Mucosa of rectum (tissue), 2 donors: ENCODE measurements at regions not wholly inside any gene's neighbourhood (a gene's known extent, or its start where the extent isn't known, plus 50 kb on each side); places are given as distances from the start of the nearest gene placed in this dataset.
"Not testable (repeated sequence)": the region's sequence is repeated elsewhere in the genome, so short reads cannot be mapped to it uniquely, and the experiment has no call there.

ENCODE experiments used
- H3K27ac ChIP-seq, 2 donors: one replicate each; pipeline ENCODE4 v1.7.0; 2013; ENCODE audit warnings: inconsistent platforms in 2 of 2, low read depth in 2 of 2, low read length in 2 of 2
- H3K27me3 ChIP-seq, 2 donors: one replicate each; pipeline ENCODE4 v1.7.0; 2013; ENCODE audit warnings: low read length in 2 of 2; ENCODE audit not compliant: control insufficient read depth in 2 of 2, insufficient read depth in 2 of 2
- H3K36me3 ChIP-seq, 2 donors: one replicate each; pipeline ENCODE4 v1.7.0; 2013; ENCODE audit warnings: low read length in 2 of 2; ENCODE audit not compliant: control insufficient read depth in 2 of 2, insufficient read depth in 2 of 2
- H3K4me1 ChIP-seq, 2 donors: one replicate each; pipeline ENCODE4 v1.7.0; 2013; ENCODE audit warnings: low read length in 2 of 2, mild to moderate bottlenecking in 1 of 2; ENCODE audit not compliant: control insufficient read depth in 2 of 2, insufficient read depth in 2 of 2
- H3K4me3 ChIP-seq, 2 donors: one replicate each; pipeline ENCODE4 v1.7.0; 2013; ENCODE audit warnings: low read length in 2 of 2
- H3K9ac ChIP-seq, 2 donors: one replicate each; pipeline ENCODE4 v1.7.0; 2013; ENCODE audit warnings: low read length in 2 of 2, low read depth in 1 of 2, mild to moderate bottlenecking in 1 of 2
- H3K9me3 ChIP-seq, 2 donors: one replicate each; pipeline ENCODE4 v1.7.0; 2013; ENCODE audit warnings: low read length in 2 of 2; ENCODE audit not compliant: control insufficient read depth in 2 of 2
- donor health status: healthy.
- donor health status: Normal muscosa, but diverticular disease.

GRCh38 chr7:68858497-68858896 is 739.8 kb upstream of the AUTS2 start:
- Histone ChIP-seq H3K9me3 (peaks cover 3 to 9% of the 10 kb centered on the region in 2 donors), H3K36me3 (no peaks in the 10 kb centered on the region), H3K9ac (no peak overlapping the region), H3K4me1 (no peaks in the 10 kb centered on the region), H3K4me3 (no peak overlapping the region), H3K27me3 (no peaks in the 10 kb centered on the region), H3K27ac (no peak overlapping the region)

DNA sequence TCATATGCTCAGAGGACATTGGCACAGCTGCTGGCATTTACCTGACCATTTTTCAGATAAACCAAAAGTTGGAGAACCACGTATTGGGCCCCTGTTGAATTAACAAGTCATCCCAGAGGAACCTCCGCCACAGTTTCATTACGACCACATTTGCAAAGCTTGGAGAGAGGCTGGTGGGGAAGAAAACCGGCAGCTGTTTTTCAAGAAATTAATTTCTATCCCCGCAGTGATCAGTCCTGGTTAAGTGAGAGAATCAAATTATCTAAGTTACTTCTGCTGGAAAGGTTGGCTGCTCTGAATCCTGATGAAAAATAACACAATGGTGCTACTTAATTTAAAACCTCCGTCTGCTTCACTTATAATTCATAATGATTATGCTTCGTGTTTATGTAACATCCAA is 737.1 kb upstream of the AUTS2 start:
- Histone ChIP-seq H3K4me3 (no peak overlapping the region), H3K27me3 (no peaks in the 10 kb centered on the region), H3K36me3 (no peaks in the 10 kb centered on the region), H3K9ac (no peak overlapping the region), H3K27ac (no peak overlapping the region), H3K4me1 (no peaks in the 10 kb centered on the region), H3K9me3 (peaks cover 0 to 2% of the 10 kb centered on the region in 2 donors)

DNA sequence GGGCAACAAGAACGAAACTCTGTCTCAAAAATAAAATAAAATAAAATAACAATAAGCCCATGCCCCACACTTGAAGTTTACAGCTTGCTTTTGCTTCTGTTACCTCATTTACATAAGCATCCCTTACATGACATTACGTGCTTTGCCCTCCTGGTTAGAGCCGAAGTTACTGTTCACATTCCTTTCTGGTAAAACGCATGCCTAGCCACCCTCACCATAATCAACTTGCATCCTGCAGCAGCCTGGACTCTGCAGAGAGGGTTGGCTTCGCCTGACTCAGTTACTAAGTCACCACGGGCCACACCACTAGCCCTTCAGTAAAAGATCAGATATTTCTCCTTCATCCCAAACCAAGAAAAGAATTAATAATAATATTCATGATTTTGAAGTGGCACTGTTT is 736.0 kb upstream of the AUTS2 start:
- no peak overlapping the region for H3K9ac ChIP-seq
- H3K27ac ChIP-seq: no peak overlapping the region
- H3K9me3 ChIP-seq: no peaks in the 10 kb centered on the region
- no peaks in the 10 kb centered on the region for H3K27me3 ChIP-seq
- H3K4me3 ChIP-seq: no peak overlapping the region
- H3K4me1 ChIP-seq: no peaks in the 10 kb centered on the region
- no peaks in the 10 kb centered on the region for H3K36me3 ChIP-seq

DNA sequence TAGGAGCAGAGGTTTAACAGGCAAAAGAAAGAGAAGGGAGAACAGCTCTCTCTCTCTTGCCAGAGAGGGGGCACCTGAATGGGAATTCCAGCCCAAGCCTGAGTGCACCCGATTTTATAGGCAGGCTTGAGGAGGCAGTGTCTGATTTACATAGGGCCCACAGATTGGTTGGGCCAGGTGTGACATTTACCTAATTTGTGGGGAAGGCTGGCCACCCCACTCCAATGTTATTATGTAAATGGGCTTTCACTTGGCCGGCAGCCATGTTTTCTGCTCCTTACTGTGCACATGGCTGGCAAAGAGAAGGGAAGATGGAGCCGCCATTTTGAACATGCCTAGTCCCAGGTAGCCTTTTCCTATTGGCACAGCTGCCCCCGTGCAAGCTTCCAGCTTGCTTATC is 735.5 kb upstream of the AUTS2 start:
- Histone ChIP-seq H3K4me3 (no peak overlapping the region), H3K36me3 (no peaks in the 10 kb centered on the region), H3K9ac (no peak overlapping the region), H3K9me3 (no peaks in the 10 kb centered on the region), H3K27ac (no peak overlapping the region), H3K4me1 (no peaks in the 10 kb centered on the region), H3K27me3 (no peaks in the 10 kb centered on the region)

DNA sequence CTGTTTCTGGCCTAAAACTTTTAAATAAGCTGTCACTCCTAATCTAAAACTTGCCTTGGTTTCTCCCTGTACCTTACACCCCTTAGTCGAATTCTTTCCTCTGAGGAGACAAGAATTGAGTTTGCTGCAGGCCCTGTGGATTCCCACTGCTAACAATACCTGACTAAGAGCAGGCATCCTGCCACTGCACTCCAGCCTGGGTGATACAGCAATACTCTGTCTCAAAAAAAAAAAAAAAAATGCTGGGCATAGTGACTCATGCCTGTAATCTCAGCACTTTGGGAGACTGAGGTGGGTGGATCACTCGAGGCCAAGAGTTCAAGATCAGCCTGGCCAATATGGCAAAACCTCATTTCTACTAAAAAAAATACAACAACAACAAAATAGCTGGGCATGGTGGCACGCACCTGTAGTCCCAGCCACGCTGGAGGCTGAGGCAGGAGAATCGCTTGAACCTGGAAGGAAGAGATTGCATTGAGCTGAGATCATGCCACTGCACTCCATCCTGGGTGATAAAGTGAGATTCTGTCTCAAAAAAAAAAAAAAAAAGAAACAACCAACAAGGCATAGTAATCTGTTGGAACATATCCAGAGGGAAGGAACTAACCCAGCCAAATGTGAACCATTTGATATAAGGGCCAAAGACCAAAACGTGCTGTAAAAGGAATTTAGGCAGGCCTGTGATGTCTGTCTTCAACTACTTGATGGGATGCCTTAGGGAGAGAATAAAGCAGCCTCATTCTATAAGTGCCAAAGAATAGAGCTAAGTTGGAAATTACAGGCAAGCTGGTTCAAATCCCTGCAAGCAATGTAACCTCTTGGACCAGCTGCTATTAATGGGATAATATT is 732.7 kb upstream of the AUTS2 start:
- Histone ChIP-seq H3K27me3 (no peaks in the 10 kb centered on the region), H3K4me3 (no peak overlapping the region), H3K4me1 (no peaks in the 10 kb centered on the region), H3K9me3 (no peaks in the 10 kb centered on the region), H3K27ac (no peak overlapping the region), H3K36me3 (no peaks in the 10 kb centered on the region), H3K9ac (no peak overlapping the region)

DNA sequence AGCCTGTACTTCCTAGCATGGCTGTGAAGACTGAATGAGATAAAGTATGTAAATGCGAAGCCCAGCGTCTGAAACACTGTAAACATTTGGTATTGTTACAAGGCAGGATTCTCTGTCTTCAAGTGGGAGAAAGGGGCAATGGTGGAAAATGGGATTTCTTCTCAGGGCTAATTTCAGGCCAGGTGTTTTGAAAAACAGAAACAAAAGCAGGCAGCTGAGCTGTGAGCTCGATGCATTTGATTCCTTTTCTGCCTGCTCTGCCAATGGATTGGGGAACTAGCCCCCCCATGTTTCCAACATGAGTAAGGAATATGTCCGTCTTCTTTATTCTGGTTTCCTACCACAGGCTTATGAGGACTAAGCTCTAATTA is 732.1 kb upstream of the AUTS2 start:
- Histone ChIP-seq H3K4me1 (no peaks in the 10 kb centered on the region), H3K27me3 (no peaks in the 10 kb centered on the region), H3K36me3 (no peaks in the 10 kb centered on the region), H3K27ac (no peak overlapping the region), H3K9ac (no peak overlapping the region), H3K9me3 (no peaks in the 10 kb centered on the region), H3K4me3 (no peak overlapping the region)

GRCh38 chr7:68866721-68867120 is 731.6 kb upstream of the AUTS2 start:
- H3K4me1 ChIP-seq, H3K27ac ChIP-seq, H3K36me3 ChIP-seq, H3K4me3 ChIP-seq, H3K9ac ChIP-seq, H3K27me3 ChIP-seq, H3K9me3 ChIP-seq: not testable (repeated sequence)

DNA sequence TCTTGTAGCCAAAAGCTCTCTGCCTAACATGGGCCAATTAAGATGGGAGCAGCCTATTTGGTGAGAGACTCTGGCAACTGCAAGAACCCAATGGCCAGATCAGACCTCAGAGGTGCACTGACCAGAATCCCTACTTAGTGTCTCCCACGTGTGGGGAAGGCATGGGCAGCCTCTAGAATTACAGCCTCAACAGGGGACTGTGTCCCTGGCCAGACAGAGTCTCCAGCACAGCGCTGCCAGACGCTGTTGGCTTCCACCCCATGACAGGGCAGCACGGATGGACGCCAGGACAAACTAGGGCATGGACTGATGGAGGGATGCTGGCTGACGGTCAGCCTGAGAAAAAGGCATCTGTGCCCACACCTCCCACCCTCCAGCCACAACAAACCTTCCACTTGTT is 729.3 kb upstream of the AUTS2 start:
- H3K36me3 ChIP-seq: no peaks in the 10 kb centered on the region
- no peak overlapping the region for H3K4me3 ChIP-seq
- no peak overlapping the region for H3K27ac ChIP-seq
- H3K9ac ChIP-seq: no peak overlapping the region
- H3K9me3 ChIP-seq: no peaks in the 10 kb centered on the region
- H3K27me3 ChIP-seq: no peaks in the 10 kb centered on the region
- H3K4me1 ChIP-seq: no peaks in the 10 kb centered on the region

GRCh38 chr7:68873616-68874015 is 724.7 kb upstream of the AUTS2 start:
- no peak overlapping the region for H3K4me3 ChIP-seq
- H3K9me3 ChIP-seq: no peaks in the 10 kb centered on the region
- H3K4me1 ChIP-seq: no peaks in the 10 kb centered on the region
- no peak overlapping the region for H3K27ac ChIP-seq
- no peaks in the 10 kb centered on the region for H3K36me3 ChIP-seq
- no peak overlapping the region for H3K9ac ChIP-seq
- no peaks in the 10 kb centered on the region for H3K27me3 ChIP-seq

- H3K9ac ChIP-seq: no peak overlapping the region
- H3K4me1 ChIP-seq: no peaks in the 10 kb centered on the region
- no peak overlapping the region for H3K27ac ChIP-seq
- no peaks in the 10 kb centered on the region for H3K36me3 ChIP-seq
- no peaks in the 10 kb centered on the region for H3K9me3 ChIP-seq
- H3K27me3 ChIP-seq: no peaks in the 10 kb centered on the region
- no peak overlapping the region for H3K4me3 ChIP-seq
These were observed 722.4 kb upstream of the AUTS2 start for GRCh38 chr7:68875857-68876256.

- not testable (repeated sequence) for H3K4me3 ChIP-seq, H3K9ac ChIP-seq, H3K27me3 ChIP-seq, H3K9me3 ChIP-seq, H3K4me1 ChIP-seq, H3K36me3 ChIP-seq, H3K27ac ChIP-seq
These were observed 711.2 kb upstream of the AUTS2 start for GRCh38 chr7:68887116-68887515.
